H1 (cell line): ENCODE measurements at regions not wholly inside any gene's neighbourhood (a gene's known extent, or its start where the extent isn't known, plus 50 kb on each side); places are given as distances from the start of the nearest gene placed in this dataset.

Experiments used
- TF ChIP-seq, protein P1 (sequence below): IDR thresholded peaks from 2 replicates; pipeline ENCODE4 v1.6.1; 2012; ENCODE audit warnings: inconsistent platforms

DNA sequence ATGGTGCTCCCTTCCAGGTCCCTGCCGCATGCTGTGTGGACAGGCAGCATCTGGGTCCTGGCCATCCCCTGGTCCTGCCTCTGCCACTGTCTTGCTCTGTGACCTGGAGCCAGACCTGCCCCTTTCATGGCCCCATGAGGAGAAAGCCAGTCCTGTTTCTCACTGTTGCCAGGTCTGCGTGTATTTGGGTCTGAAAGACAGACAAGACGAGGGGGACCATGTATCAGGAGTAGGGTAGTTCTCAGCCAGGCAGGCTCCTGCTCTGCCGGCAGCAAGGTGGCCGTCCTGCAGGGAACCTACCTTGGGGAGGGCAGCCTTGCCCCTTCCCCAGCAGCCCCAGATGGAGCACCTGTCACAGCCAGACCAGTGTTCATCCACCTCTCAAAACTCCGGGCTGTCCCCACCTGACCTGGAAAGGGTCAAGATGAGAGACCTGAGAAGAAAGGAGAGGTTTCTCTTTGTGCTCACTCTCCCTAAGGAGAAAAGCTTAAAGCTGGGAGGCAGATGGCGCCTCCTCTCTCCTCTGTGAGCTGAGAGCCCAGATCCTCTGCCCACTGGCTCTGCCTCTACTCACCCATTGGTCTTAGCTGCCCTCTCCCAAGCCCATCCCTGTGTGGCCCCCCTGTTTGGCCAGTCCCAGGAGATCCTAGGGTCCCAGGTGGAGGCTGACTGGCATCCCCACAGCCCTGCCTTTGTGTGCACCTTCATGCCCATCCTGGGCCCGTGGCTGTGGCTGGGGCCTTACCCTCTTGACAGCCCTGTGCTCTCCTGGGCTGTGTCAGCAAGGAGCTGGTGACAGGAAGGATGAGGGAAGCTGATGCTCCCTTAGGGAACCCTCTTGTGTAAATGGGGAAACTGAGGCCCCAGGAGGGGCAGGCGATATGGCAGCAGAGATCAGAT lies 116.1 kb upstream of the PCBD1 start (continued):
- TF ChIP-seq, protein P1, sequence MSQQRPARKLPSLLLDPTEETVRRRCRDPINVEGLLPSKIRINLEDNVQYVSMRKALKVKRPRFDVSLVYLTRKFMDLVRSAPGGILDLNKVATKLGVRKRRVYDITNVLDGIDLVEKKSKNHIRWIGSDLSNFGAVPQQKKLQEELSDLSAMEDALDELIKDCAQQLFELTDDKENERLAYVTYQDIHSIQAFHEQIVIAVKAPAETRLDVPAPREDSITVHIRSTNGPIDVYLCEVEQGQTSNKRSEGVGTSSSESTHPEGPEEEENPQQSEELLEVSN: no peak
